GM19351 (cell line): ENCODE measurements at regions not wholly inside any gene's neighbourhood (a gene's known extent, or its start where the extent isn't known, plus 50 kb on each side); places are given as distances from the start of the nearest gene placed in this dataset.
A peak's percentile ranks its signal among the peaks of the same experiment; 100 is the strongest.

Source experiments
- ATAC-seq: cut with Tn5 transposase; IDR thresholded peaks from one replicate; pipeline ENCODE4 v1.9.1; 2021; ENCODE audit warnings: mild to moderate bottlenecking, moderate library complexity; ENCODE audit not compliant: unreplicated experiment

GRCh38 chr7:81533931-81534330, 235.9 kb downstream of the HGF start:
- no peak for ATAC-seq

DNA sequence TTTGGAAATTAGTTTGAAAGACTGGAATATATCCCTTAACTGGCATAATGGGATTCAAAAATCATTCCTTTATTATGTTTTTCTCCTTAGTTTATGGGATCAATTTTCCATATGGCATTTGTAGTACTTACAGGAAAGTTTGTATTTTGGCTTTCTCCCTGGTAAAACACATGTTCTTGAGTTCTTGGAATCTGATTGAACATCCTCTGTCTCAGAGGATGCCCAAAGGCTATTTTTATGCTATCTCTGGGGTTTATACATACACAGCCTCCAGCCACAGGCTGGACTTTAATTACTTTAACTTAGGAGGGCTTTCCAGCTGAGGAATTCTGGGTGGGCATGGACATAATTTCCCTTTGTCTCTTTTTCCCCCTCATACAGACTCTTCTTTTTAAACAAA, 236.4 kb downstream of the HGF start:
- no peak for ATAC-seq

- ATAC-seq, result no peak
Measured at GRCh38 chr7:81529785-81530184, 240.1 kb downstream of the HGF start.

DNA sequence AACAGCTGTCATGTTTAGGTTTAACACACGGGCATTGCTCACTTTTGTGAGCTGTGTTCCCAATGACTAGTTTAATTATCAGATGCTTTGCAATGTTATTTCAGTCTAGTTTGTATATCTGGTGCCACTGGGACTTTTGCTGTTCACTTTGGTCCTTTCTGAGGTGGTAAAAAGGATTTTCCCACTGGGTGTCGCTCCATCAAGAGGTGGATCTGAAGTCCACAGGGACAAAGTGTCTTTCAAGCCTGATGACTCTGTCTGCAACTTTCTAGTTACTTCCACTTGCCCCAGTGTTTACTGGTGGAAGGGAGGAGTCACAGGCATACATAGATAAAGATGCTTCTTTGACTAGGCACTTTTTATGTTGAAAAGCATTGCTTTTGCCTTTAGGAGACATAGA, 242.2 kb downstream of the HGF start:
- ATAC-seq, result no peak

DNA sequence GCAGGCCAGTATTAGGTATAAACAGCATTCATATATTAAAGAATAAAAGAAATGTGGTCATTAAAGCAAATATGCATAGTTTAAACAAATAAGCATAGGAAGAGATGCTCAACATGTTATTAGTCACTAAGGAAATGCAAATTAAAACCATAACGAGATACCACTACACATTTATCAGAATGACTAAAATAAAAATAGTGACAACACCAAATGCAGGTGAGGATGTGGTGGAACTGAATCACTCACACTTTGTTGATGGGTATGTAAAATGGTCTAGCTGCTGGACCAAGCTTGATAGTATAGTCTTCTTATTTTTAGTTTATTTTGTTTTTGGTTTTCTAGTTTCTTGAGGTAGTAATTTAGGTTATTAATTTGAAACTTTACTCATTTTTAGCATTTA, 242.9 kb downstream of the HGF start:
- ATAC-seq, result no peak

DNA sequence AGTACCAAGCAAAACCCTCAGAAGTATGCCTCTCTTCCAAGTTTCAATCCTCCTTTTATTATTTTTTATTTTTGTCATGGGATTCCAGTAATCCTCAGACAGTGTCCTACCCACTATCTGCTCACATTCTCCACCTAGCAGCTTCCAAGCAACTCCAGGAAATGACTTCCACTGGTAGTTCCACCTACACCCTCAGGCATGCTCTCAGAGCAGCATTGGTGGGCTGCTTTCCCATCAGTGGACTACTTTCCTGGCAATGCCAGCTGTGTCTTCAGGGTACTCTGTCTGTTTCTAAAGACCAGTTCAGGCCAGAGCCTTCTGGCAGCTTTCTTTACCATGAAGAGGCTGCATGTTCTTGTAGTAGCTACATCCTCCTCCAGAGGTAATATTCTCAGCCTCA, 244.0 kb downstream of the HGF start:
- no peak for ATAC-seq

DNA sequence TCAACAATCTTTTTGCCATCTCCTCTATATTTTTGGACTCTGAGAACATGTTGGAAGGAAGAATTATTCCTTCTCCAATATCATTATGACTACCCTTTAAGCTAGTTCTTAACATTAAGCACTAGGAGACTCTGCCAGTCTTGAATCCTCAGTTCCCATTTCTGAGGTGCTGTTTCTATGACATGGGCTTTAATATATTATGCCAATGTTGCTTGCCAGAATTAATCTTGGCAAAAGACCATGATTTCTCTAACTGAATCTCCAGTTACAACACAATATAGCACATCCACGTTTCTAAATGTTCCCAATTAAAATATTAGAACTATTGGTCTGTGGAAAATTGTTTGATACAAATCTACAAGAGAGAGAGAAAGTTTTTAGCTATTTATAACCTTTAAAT, 250.0 kb downstream of the HGF start:
- ATAC-seq, result no peak

DNA sequence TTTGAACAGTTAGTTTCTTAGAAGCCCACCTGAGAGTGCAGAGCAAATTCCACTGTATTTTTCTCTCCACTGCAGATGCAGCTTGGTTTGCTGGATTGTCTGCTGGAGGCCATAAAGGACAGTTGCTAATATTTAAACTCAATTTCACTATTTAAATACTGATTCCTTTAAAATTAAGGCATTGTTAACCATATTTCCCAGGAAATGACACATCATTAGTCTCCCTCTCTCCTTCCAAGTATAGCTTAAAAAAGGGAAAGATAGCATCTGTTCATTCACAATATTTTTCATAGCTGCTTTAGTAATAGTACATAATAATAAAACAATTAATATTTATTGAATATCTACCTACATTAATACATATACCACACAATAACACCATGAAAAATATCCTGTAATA, 252.9 kb downstream of the HGF start:
- ATAC-seq, result no peak

DNA sequence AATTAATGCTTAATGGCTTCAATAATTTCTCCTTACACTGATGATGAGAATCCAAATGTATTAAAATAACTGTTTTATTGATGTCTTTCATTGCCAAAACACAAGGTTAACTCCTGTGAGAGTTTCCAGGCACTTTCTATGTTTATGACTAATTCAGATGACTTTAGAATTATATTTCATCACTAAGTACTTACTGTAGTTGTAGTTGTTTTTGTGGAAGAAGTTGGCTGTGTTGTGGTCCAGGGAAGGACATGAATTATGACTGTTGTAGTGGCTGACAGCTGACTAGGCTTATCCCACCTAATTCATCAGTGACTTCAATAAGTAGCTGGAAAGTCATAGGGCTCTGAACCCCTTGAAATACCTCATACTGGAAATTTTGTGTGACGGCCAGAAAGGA, 254.8 kb downstream of the HGF start:
- ATAC-seq, result no peak

GRCh38 chr7:81514546-81514945, 255.3 kb downstream of the HGF start:
- no peak for ATAC-seq

DNA sequence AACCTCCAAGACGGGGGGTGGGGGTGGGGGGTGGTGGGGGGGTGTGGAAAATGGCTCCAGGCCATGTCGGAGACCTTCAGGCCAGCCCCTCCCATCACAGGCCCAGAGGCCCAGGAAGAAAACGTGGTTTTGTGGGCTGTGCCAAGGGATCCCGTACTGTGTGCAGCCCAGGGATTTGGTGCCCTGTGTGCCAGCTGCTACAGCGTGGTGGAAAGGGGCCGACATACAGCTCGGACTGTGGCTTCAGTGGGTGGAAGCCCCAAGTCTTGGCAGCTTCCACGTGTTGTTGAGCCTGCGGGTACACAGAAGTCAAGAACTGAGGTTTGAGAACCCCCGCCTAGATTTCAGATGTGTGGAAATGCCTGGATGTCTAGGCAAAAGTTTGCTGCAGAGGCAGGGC, 259.7 kb downstream of the HGF start:
- ATAC-seq, result no peak

DNA sequence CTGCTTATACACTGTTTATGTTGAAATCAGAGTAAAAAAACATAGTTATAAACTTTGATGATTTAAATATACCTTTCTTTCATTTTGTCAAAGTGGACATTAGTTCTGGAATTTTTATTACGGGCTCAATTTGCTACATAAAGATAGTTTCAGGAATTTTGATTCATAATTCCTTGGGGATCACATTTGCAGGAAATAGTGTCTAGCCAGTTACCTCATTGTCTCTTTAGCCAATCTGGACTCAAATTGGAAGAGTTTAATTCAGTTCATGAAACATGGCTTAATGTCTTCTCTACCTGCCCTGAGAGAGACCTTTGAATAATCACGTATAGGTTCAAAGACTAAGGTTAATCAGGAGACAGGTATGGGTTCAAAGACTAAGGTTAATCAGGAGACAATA, 262.6 kb downstream of the HGF start:
- ATAC-seq, result no peak

DNA sequence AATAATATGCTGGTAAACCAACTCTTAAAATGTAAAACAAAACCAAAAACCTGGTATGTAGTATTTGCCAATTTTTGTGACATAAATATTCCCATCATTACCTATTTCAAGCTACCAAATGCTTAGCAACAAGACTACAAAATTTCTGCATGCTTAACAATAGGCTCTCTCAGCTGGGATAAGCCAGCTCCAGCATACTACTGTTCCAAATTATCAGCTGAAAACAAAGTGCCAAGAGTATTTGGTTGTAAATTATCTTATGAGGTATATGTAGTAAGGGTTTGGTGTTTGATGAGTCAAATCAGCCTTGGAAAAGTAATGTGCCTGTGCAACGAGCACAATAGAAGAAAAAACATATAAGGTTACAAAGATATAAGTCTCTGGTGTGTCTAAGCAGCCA, 263.2 kb downstream of the HGF start:
- ATAC-seq, result no peak

- ATAC-seq, result no peak
Measured at GRCh38 chr7:81503771-81504170, 266.1 kb downstream of the HGF start.

GRCh38 chr7:81503336-81503735, 266.5 kb downstream of the HGF start:
- ATAC-seq, result no peak

DNA sequence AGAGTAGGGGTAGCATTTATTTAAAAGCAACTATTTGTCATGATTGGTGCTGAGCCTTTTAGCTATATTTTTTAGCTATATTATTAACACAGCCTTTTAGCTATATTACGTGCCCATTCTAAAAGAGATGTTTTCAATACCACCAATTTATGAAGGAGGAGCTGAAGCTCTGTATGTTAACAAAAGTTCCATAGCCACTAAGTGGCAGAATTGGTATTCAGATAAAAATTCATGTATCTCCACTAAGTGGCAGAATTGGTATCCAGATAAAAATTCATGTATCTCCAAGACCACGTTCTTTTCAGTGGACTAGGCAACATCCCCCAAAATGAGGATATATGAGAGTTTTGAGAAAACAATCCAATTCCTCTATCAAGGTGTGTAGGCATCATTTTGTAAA, 268.6 kb downstream of the HGF start:
- ATAC-seq, result no peak

- ATAC-seq, result no peak
Measured at GRCh38 chr7:81500631-81501030, 269.2 kb downstream of the HGF start.

GRCh38 chr7:81499262-81500116, 270.4 kb downstream of the HGF start:
- peak; percentile 84 for ATAC-seq

DNA sequence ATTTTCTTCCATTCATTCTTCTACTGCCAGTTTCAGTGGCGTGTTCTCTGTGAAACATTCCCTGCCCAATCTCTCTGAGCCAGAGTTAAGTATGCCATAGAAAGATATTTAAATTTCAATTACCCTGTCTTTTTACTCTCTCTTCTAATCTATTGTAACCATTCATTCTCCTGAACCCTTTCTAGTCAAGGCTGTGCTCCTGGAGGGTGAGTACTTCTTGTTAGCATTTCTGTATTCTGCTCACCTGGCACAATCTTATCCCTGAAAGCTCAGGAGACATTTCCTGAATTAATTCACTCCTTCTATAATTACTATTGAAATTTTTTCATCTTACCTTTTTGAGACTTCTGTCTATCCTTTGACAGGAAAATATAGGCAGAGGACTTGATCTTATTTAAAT, 271.7 kb downstream of the HGF start:
- no peak for ATAC-seq

DNA sequence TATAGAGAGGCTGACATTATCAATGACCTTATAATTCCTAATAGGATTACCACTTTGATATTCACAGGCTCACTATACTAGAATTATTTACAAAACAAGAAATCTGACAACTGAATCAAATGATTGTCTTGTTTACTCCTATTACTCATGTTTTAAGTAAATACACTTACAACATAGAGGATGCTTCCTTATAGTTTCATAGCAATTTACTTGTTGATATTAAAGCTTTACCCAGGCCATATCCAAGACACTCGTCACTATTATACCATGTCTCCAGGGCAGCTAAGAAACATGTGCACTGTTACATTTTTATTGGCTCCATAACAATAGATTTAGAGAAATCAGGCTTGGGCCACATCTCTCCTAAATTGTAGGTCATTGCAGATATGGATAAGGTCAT, 276.9 kb downstream of the HGF start:
- ATAC-seq, result no peak

GRCh38 chr7:81492240-81492639, 277.6 kb downstream of the HGF start:
- ATAC-seq, result no peak

- no peak for ATAC-seq
Measured at GRCh38 chr7:81491573-81491972, 278.3 kb downstream of the HGF start.

DNA sequence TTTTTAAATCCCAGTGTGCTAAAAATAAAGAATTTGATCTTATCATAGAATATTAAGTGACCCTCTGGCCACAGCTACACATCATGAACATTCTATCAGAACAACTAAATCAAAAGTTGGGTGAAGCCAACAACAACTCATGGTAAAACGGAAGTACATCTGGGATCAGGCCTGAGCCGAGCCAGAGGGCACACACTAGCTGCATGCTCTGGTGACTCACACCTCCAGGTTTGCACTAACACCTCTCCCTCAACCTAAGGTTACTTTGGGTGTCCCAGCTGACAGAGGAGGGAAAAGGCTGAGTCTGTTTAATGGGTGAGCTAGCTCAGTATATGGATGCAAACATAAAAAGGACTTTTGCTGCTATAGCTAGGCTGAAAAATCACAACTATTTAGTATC, 281.6 kb downstream of the HGF start:
- ATAC-seq, result no peak
